HL-60 (cell line): ENCODE measurements at regions not wholly inside any gene's neighbourhood (a gene's known extent, or its start where the extent isn't known, plus 50 kb on each side); places are given as distances from the start of the nearest gene placed in this dataset.

Experiments used
- GABPA ChIP-seq: IDR thresholded peaks from 2 replicates; pipeline ENCODE4 v1.6.1; 2012; ENCODE audit warnings: low read depth
- TF ChIP-seq, protein P1 (sequence below): IDR thresholded peaks from one replicate; pipeline ENCODE4 v1.5.1; 2011; ENCODE audit warnings: low read length, control low read depth, inconsistent platforms; ENCODE audit not compliant: insufficient read depth

DNA sequence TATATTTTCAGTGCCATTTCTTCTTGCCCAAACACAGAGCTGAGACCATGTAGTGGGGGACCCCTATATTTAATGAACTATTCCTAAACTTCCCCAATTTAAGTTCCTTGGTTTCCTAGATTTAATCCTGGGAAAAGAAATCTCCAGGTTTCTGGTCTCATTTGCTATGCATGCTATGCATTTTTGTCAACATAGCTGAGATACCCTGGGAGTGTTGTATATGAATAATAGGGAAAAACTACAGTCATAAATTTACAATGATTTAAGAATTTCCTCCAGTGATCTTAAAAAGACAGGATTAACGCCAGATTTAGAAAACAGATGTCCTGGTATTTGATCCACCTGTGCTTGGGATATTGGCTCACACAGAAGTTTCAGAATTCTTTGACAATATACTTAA is 136.8 kb upstream of the RAPGEF2 start:
- TF ChIP-seq, protein P1, sequence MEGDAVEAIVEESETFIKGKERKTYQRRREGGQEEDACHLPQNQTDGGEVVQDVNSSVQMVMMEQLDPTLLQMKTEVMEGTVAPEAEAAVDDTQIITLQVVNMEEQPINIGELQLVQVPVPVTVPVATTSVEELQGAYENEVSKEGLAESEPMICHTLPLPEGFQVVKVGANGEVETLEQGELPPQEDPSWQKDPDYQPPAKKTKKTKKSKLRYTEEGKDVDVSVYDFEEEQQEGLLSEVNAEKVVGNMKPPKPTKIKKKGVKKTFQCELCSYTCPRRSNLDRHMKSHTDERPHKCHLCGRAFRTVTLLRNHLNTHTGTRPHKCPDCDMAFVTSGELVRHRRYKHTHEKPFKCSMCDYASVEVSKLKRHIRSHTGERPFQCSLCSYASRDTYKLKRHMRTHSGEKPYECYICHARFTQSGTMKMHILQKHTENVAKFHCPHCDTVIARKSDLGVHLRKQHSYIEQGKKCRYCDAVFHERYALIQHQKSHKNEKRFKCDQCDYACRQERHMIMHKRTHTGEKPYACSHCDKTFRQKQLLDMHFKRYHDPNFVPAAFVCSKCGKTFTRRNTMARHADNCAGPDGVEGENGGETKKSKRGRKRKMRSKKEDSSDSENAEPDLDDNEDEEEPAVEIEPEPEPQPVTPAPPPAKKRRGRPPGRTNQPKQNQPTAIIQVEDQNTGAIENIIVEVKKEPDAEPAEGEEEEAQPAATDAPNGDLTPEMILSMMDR: no peak
- TF ChIP-seq GABPA: no peak
